NCI-H2196 (cell line): ENCODE measurements at regions not wholly inside any gene's neighbourhood (a gene's known extent, or its start where the extent isn't known, plus 50 kb on each side); places are given as distances from the start of the nearest gene placed in this dataset.

ENCODE experiments used
- DNase-seq: peaks from one replicate; lab custom pipeline; 2025; ENCODE audit not compliant: unreplicated experiment; lab: John Stamatoyannopoulos, UW

DNA sequence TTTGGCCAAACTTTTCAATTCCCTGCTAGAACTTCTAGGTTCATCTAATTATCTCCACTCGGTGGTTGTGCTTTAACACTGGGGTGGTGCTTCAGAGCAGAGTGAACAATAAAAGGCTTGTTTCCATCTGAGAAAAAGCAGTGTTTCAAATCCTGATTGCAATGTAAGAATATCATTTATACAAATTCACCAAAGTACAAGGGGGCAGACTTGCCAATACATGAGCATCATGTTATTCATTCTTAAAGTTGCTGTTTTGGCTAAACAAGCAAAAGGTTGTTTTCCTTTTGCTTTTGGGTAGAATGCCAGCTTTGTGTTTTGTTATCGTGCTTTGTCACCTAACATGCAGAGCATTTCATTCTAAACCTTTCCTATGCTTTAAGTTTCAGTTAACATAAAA, 78.5 kb upstream of the UBAC2 start:
- no peak for DNase-seq

DNA sequence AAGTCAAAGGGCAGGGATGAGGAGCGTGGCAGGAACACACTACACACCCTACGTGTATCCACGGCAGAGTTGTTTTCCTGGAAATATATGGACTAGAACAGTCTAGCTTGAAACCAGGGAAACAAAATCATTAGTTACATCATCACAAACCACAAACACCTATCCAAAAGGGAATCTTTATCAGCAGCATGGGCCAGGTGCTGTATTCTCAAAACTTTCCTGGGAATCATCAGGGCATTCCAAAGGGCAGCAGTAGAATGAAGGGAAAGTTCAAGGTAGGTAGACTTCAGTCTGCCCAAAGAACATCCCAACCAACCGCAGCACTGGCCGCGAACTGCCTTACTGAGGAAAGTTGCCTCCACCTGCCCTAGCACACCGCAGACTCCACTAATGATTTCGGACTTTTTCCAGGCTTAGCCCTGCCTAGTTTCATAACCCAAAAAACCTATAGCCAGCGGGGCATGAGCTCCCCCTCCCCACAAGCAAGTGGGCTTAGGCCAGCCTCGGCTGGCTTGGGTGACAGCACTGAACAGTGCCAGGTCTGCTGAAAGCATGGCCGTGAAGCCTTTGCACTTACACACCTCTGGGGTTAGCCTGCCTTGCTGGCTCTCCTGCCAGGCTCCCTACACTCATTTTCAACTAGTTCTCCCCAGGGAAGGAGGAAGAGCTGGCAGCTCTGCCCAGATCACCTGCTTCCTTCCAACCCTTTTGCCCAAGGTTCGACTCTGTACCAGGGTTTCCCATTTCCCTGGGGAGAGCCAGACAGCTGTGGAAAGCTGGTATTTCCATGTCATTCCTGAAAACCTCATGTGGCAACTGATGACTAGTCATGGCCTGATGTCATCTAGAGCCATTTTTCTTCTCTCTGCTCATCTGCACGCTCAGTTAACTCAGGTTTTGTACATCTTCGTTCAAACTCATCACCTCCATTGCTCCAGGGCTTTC, 77.3 kb upstream of the UBAC2 start:
- DNase-seq: no peak

DNA sequence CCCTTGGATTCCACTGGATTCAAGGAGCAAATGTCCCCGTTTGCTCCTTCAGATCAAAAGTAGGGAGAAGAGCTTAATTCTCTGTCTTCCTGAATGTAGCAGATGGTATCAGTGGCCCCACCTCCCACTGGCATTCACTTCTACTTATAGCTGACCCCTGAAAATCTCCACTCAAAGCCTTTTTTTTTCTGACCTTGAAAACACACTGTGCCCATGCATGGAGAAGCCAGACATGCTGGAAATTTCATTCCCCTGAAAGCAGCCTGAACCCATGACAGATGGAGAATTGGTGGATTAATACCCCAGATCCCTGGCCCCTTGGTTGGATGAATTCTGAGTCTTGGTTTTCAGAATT, 76.6 kb upstream of the UBAC2 start:
- DNase-seq: no peak

DNA sequence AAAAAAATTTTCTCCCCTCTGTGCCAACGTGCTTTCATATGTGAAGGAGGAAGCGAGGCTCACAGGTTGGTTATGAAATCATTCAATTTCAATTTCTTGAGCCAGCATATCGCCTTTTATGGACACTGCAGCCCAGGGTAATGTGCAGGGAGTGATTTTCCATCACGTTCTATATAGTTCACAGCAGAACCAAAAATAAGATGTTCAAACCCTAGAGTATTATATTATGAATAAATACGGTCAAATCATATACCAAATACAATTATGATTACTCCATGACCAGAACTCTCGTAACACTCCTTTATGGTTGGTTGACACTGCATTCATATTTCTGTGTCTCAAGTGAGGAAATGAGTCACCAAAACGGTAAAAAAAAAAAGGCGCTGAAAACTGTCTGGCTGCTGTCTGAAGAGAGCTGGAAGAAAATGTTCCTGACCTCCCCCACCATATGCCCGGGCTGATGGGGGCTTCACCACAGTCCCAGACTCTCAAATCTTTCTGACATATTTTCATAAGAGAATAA, 75.8 kb upstream of the UBAC2 start:
- no peak for DNase-seq

DNA sequence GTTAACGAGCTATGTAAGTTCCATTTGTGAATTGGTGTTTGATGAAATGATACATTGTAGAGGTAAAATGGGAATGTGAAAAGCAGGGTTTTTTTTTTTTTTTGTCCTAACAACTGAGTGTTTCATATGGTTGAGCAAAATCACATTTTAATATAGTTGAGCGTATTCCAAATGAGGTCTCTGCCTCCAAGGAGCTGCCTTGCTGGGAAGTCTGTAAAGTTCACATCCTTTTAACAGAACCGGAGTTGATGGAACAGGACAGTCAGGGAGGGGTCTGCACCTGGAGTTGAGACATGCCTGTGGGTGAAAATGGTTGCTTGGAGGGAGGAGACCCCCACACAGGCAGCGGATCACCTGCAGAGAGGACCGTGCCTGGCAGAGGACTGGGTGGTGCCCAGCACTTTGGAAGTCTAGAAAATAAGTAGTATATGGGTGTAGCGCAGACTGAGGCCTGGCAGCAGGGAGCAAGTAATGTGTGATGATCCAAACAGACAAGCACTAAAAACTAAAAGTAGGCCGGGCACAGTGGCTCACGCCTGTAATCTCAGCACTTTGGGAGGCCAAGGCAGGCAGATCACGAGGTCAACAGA, 75.2 kb upstream of the UBAC2 start:
- DNase-seq: no peak

DNA sequence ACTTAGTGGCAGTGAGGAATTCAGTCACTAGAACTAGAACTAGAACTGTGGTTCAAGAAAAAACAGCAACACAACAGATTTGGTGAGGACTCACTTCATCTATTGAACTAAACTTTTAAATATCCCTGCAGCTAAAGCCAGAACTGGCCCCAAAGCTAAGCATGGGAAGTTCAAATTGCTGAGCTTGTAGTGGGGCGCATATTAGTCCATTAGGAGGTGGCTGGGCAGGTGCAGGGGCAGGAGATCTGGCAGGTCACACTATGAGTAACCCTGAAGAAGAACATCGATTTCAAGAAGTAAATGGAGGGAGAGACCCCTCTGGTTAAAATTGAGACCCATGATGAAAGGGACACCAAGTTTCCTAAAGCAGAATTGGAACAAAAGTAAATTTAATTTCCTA, 73.8 kb upstream of the UBAC2 start:
- no peak for DNase-seq

DNA sequence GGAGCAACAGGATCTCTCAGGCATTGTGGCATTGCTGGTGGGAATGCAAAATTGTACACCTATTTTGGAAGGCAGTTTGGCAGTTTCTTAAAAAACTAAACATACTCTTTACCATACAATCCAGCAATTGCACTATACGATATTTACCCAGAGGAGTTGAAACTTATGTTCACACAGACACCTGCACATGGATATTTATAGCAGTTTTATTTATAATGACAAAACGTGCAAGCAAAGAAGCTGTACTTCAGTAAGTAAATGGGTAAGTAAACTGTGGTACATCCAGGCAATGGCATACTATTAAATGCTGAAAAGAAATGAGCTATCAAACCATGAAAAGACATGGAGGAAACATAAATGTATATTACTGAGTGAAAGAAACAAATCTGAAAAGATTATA, 71.6 kb upstream of the UBAC2 start:
- no peak for DNase-seq

DNA sequence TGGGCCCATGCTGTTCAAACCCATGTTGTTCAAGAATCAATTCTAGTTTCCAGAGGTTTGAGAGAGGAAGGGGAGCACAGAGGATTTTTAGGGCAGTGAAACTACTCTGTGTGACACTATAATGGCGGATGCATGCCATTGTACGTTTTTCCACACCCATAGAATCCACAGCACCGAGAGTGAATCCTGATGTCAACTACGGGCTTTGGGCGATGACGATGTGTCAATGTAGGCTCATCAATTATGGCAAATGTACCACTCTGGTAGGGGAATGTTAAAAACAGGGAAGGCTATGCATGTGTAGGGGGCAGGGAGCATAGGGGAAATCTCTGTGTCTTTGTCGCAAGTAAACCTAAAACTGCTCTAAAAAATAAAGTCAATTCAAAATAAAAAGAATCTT, 70.7 kb upstream of the UBAC2 start:
- DNase-seq: no peak

DNA sequence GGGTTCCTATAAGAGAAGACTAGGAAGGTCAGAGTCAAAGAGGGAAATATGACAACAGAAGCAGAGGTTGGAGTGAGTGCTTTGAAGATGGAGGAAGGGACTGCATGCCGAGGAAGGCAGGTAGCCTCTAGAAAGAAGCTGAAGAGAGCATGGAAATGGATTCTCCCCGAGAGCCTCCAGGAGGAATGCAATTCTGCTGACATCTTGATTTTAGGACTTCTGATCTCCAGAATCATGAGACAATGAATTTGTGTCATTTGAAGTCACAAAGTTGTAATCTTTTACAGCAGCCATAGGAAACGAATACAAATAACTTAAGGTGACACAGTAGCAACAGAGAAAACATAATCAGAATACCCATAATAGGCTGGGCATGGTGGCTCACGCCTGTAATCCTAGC, 69.2 kb upstream of the UBAC2 start:
- no peak for DNase-seq

DNA sequence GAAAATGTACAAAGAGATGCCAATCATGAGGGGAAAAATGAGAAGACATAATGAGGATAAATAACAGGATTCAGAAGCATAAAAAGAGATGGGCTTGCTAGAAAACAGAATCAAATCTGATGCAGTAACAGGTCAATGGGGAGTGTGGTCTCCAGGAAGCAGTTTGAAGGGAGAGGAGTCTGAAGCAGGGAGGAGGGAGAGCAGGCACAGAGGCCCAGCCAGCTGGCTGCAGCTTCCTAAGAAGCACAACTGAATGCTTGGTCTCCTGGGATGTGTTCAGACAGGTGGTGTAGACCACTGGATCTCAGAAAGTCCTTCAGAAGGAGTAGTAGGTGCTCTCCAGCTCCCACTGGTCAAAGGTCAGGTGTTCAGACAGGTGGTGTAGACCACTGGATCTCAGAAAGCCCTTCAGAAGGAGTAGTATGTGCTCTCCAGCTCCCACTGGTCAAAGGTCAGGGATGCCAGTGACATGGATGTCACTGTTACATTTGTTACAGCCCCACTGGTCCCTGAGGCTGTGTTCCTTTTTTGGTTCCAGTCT, 68.3 kb upstream of the UBAC2 start:
- no peak for DNase-seq

DNA sequence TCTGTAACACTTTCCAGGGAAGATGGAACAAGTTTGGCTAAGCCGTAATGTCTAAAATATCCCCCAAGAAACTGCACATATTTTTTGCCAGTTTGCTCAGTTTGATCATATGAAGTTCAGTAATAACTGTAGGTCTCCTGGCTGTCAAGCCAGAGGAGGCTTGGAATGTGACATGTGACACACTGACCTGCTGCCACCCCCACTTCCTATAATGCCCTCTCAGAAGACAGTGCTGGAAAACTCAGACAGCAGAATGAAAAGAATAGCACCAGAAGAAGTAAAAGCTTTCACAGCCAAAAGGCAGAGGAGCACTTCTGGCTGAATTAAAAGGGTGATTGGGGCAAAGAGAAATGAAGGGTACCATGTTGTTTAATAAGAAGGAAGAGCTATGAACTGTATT, 67.4 kb upstream of the UBAC2 start:
- no peak for DNase-seq

DNA sequence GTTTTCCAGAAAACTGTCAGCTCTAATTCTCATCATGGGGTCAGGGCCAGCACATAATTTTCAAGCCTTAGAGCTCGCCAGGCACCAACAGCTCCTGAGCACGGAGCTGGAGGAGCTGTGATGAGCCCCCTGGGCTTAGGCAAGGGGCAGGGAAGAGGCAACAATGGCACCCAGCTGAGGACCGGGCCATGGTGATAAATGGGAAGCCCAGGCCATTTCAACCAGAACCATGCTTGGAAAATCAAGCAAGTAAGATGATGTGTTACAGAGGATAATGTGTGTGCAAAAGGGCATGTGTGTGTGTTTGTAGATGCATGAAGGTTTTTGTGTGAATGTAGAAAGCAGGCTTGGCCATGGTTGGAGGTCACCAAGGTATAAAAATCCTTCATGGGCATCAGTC, 66.8 kb upstream of the UBAC2 start:
- no peak for DNase-seq

DNA sequence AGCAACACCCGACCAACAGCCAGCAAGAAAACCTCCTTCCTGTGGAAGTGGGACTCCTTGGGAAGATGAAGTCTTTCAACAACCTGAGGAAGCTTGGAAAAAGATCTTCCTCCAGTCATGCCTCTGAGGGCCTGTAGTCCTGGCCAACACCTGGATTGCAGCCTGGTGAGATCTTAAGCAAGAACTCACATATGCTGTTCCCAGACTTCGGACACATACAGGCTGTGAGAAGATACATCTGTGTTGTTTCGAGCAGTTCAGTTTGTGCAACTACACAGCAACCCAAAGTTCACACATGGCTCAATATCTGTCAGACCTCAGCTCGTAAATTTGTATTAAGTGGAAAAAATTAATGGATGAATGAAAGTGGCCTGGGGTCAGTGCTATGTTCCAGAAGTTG, 65.1 kb upstream of the UBAC2 start:
- no peak for DNase-seq

DNA sequence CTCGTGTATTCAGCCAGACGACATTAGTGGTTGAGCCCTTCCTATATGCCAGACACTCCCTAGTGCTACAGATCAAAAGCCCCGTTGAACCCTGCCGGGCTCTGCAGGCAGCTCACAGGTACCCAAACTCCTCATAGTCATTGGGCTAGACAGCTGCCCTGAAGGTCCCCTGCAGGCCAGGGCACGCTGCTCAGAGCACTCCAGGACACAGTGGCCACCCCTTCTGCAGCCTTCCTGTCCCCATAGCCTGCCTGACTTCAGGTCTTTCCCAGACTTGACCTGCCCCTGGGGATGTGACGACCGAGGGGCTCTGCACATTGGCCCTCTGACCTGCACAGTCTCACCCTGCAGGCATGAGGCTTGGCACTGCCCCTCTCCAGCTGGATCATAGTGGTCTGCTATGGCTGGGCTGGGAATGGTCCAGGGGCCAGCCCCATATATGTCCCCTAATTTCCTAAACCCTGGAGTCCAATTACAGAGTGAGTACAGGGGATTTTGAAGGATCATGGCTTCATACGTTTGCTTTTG, 64.2 kb upstream of the UBAC2 start:
- no peak for DNase-seq

DNA sequence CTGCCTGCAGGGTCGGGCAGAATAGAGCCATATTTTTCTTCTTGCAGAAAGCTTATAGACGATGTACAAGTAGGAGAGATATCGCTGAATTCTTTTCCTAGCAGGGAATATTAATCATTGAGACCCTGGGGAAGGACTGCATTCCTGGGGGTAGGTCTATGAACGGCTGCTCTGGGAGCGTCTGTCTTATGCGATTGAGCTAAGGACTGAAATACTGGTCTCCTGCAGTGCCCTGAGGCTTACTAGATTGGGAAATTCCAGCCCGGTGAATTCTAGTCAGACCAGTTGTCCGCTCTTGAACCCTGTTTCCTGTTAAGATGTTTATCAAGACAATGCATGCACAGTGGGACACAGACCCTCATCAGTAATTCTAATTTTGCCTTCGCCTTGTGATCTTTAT, 59.8 kb upstream of the UBAC2 start:
- no peak for DNase-seq

DNA sequence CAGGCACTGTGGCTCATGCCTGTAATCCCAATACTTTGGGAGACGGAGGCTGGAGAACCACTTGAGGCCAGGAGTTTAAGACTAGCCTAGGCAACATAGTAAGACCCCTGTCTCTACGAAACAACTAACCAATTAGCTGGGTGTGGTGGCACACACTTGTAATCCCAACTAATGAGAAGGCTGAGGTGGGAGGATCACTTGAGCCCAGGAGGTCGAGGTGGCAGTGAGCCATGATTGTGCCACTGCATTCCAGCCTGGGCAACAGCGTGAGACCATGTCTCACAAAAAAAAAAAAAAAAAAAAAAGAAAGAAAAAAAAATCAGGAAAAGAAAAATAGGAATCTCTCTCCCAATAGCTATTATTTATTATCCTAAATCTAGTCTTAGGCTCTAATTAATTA, 56.8 kb upstream of the UBAC2 start:
- no peak for DNase-seq

DNA sequence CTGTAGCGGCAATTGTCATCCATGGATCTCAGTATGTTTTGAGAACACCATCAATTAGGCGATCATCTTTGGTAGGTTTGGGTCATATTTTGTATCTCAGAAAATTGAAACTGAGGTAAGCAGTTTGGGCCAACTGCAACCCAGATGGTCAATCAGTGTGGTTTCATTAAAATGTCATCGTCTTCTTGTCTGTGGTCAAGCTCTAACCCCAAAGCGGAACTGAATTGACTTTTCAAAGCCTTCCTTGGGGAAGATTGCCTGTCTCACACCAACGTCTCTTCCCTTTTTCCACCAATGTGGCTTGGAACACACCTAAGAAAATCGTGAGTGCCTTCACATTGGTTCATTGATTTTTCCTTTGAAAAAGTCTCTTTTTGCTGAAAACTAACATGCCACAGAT, 56.3 kb upstream of the UBAC2 start:
- DNase-seq: no peak

DNA sequence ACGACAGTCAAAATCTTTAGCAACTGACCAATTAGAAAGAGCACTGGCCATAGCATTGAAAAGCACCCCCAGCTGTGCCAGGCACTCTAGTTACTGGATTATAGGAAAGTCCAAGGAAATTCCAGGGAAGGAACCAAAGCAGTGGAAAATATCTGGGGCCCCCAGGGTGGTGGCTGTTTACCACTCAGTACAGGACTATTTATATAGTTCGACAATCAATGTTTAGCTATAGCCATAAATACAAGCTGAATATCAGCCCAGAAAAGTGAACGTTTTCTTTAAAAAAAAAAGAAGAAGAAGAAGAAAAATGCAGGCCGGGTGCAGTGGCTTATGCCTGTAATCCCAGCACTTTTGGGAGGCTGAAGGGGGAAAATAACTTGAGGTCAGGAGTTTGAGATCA, 55.2 kb upstream of the UBAC2 start:
- DNase-seq: no peak

DNA sequence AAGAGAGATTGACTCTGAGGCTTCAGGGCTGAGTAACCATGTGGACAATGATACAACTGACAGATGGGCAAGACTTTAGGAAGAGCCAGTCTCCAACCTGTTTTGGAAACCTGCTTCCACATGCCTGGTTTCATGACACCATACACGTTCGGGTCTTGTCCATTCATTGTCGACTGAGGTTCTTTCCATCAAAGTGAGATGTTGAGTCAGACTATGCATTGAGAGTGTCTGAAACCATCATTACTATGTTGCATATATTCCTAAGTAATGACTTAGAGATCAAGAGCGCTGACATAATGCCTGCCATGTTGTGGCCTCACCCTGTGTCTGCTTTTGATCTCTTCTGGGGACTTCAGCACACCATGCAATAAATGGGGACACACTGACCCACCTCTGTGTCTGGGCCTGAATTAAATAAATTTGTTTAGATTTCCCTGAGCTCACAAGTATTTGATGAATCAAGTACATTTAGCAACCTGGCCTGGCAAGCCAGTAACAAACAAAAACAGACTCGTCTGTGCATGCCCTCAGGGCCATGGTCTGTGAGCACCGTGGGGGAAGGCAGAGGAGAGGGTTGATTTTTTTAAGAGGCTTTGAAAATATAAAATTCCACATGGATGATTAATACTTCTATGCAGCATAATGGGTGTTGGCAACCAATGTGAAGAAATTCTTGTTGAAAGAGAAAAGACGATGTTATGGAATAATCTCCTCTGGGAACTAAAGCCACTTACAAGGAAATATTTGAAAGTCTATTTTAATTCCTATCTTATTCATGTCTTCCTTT, 49.9 kb upstream of the UBAC2 start:
- no peak for DNase-seq
